Progenitor cell of endocrine pancreas (in vitro differentiated cells): ENCODE measurements at regions not wholly inside any gene's neighbourhood (a gene's known extent, or its start where the extent isn't known, plus 50 kb on each side); places are given as distances from the start of the nearest gene placed in this dataset.

Experiments used
- DNase-seq: peaks from one replicate; pipeline ENCODE4 v3.0.0; 2021; ENCODE audit warnings: low spot score; ENCODE audit not compliant: unreplicated experiment
- H3K27ac Mint-ChIP-seq: 2 replicates; pipeline ENCODE4 v1.8.0; 2021; ENCODE audit warnings: mild to moderate bottlenecking, moderate library complexity, mixed read lengths
- H3K27me3 Mint-ChIP-seq: 2 replicates; pipeline ENCODE4 v1.8.0; 2021; ENCODE audit warnings: mixed read lengths
- H3K36me3 Mint-ChIP-seq: 2 replicates; pipeline ENCODE4 v1.8.0; 2022; ENCODE audit warnings: mixed read lengths; ENCODE audit not compliant: insufficient read depth
- H3K4me1 Mint-ChIP-seq: 2 replicates; pipeline ENCODE4 v1.8.0; 2021; ENCODE audit warnings: low read depth, mixed read lengths
- H3K4me3 Mint-ChIP-seq: 2 replicates; pipeline ENCODE4 v1.8.0; 2021; ENCODE audit warnings: low read depth, mild to moderate bottlenecking, moderate library complexity, mixed read lengths
- H3K9me3 Mint-ChIP-seq: 2 replicates; pipeline ENCODE4 v1.8.0; 2021; ENCODE audit warnings: low read depth, mixed read lengths
- CTCF ChIP-seq: fragments of 200-600 bp; sonication (generic); IDR thresholded peaks from one replicate; pipeline ENCODE4 v1.5.0; 2021; ENCODE audit warnings: antibody characterized with exemption, mild to moderate bottlenecking; ENCODE audit not compliant: unreplicated experiment

DNA sequence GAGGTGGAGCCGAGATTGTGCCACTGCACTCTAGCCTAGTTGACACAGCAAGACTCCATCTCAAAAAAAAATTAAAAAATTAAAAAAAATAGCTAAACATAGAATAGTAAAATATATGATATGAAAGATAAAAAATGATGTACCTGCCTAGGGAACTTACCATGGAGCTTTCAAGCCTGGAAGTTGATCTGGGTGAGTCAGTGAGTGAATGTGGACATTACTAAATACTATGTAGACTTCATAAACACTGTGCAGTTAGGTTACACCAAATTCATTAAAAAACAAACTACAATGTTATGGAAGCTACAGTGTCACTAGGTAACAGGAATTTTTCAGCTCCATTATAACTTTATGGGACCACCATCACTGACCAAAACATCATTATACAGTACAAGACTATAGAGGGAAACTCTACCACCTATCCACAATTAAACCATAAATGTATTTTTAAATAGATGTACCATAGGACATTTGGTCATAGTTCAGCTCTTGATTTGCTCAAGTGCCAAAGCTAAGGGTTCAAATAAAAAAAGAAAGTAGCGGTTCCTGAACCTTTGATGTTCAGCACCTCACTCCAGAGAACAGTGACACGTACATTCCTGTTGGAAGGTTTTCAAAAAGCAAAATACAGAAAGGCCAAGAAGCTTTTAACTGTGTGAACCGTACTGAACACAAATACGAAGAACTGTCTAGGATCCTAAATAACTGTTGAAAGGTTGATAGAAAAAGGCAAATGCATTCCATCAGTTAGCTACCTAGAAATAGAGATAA, 52.4 kb upstream of the SPDEF start:
- H3K4me3 Mint-ChIP-seq = no peak overlapping the region
- no peak for DNase-seq
- no peak overlapping the region for H3K27ac Mint-ChIP-seq
- no peaks in the 10 kb centered on the region for H3K27me3 Mint-ChIP-seq
- no peaks in the 10 kb centered on the region for H3K9me3 Mint-ChIP-seq
- H3K4me1 Mint-ChIP-seq = peaks cover 8% of the 10 kb centered on the region
- H3K36me3 Mint-ChIP-seq = peaks cover 4% of the 10 kb centered on the region
- TF ChIP-seq CTCF = no peak

DNA sequence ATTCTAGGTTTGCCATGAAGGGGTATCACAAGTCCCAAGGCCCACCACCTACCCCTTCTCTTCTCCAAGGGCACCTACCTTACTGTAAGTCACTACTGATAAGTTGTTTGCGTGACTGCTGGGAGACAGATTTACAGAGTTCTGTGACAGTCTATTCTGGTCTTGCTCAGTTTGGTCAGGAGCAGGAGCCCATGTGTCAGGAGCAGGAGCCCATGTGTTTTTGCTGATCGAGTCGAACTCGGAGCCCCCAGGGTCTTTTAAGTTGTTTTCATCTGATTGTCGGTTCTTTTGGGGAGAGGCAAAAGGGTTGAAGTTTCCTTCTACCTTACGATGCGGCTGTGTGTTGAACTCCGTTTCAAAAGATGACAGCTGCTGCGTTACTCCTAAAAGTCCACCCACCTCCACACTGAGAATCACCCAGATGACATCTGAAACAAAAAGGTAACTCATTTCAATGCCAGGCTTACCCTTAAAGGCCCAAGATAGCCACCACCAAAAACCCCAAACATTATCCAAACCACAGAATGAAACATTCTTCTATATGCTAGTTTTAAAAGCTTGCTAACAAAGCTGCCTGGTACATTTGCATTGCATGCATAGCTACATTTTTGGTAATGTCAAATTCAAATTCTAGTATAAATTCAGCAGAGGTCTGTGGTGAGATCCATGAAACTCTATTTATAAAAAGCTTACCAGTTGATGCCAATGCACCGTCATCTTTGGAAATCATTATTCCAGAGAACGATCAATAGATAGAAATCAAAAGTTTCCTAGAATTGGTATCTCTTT, 50.5 kb upstream of the SPDEF start:
- Mint-ChIP-seq H3K27me3 (peaks cover 9% of the 10 kb centered on the region), H3K36me3 (peaks cover 4% of the 10 kb centered on the region), H3K27ac (no peak overlapping the region), H3K4me3 (no peak overlapping the region), H3K4me1 (peaks cover 19% of the 10 kb centered on the region), H3K9me3 (no peaks in the 10 kb centered on the region)
- DNase-seq = no peak
- TF ChIP-seq CTCF = no peak
